Choroid plexus epithelial cell (primary cell): ENCODE measurements at regions not wholly inside any gene's neighbourhood (a gene's known extent, or its start where the extent isn't known, plus 50 kb on each side); places are given as distances from the start of the nearest gene placed in this dataset.

ENCODE experiments used
- DNase-seq: peaks from one replicate; pipeline ENCODE4 v3.0.0-alpha.2; 2010; ENCODE audit warnings: low read depth
- H3K4me3 ChIP-seq: 2 replicates; pipeline ENCODE4 v1.5.1; 2011; ENCODE audit warnings: low read depth, mild to moderate bottlenecking, control low read depth, low read length, moderate library complexity
- CTCF ChIP-seq: conservative IDR thresholded peaks from 2 replicates; pipeline ENCODE4 v1.5.1; 2011; ENCODE audit warnings: low read depth, mild to moderate bottlenecking, control low read depth, inconsistent platforms, low read length, moderate library complexity

GRCh38 chr10:45198486-45199204 lies 116.8 kb downstream of the OR13A1 start:
- no peak for TF ChIP-seq CTCF
- peak overlapping the region; percentile 15 for H3K4me3 ChIP-seq
- DNase-seq: no peak

DNA sequence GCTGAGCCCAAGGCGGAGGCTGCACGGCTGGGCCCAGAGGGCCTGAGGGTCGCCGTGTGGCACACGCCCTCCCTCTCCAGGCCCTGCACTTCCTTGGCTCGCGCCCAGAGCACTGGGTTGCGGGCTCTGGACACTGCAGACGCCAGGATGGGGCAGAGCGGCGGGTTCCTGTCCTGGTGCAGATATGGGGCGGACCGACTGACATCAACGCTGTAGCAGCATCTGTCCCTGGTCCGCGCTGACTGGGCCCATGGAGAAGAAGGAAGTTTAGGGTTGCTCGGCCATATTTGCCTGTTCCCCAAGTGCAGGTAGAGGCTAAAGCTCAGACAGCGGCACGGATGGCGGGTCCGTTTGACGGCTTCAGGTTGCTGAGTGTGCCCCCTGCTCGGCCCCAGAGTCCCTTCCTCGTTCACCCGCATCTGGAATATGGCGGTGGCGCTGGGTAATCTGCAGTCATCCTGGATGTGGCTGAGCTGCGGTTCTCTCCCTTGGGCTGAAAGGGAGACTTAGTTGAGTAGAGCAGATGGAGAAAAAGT lies 116.1 kb downstream of the OR13A1 start:
- TF ChIP-seq CTCF: no peak
- no peak for DNase-seq
- peak overlapping the region; percentile 15 for H3K4me3 ChIP-seq

GRCh38 chr10:45201271-45201670 lies 114.1 kb downstream of the OR13A1 start:
- no peak for TF ChIP-seq CTCF

GRCh38 chr10:45202242-45202641 lies 113.2 kb downstream of the OR13A1 start:
- DNase-seq: no peak
- no peak for TF ChIP-seq CTCF
- H3K4me3 ChIP-seq: no peak overlapping the region

More at GRCh38 chr10:45201271-45201670, 114.1 kb downstream of the OR13A1 start:
- no peak overlapping the region for H3K4me3 ChIP-seq
- DNase-seq: no peak

DNA sequence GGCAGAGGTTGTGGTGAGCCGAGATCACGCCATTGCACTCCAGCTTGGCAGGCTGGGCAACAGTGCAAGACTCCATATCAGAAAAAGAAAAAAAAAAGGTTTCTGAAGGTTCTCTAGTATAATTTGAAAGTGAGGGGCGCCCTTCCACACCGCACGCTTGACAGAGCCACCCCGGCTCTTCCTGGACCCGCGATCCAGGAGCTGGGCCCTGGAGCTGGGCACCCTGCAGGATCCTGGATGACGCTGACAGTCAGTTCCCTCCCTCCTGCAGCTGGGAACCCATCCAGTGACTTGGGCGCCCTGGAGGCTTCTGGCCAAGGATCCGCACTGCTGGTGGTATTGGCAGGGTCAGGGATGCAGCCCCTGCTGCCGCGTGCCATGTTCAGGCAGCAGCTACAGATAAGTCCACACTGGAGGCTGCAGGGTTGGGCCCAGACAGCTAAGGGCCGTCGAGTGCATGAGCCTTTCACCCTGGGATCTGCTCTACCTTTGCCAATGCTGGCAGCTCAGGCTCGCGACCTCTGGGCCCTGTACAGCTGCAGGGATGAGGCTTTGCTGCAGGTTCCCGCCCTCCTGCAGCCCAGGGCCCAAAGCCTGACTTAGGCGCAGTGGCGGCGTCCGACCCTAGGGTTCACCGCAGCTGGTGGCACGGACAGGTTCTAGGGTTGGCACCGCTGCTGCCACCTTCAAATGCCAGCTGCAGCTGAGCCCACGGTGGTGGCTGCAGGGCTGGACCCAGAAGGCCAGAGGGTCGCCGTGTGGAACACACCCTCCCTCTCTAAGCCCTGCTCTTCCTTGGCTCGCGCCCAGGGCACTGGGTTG lies 110.2 kb downstream of the OR13A1 start:
- no peak overlapping the region for H3K4me3 ChIP-seq
- DNase-seq: no peak
- TF ChIP-seq CTCF: no peak

- H3K4me3 ChIP-seq: no peak overlapping the region
- DNase-seq: no peak
- no peak for TF ChIP-seq CTCF
Measured at GRCh38 chr10:45209888-45210287, 105.5 kb downstream of the OR13A1 start.
